Hematopoietic multipotent progenitor cell (in vitro differentiated cells): ENCODE measurements at regions not wholly inside any gene's neighbourhood (a gene's known extent, or its start where the extent isn't known, plus 50 kb on each side); places are given as distances from the start of the nearest gene placed in this dataset.
"Not testable (repeated sequence)": the region's sequence is repeated elsewhere in the genome, so short reads cannot be mapped to it uniquely, and the experiment has no call there.

ENCODE experiments used
- DNase-seq, 3 donors: peaks; one replicate each; pipeline ENCODE4 v3.0.0-alpha.2; 2011 to 2015; ENCODE audit warnings: low read depth in 2 of 3, low spot score in 2 of 3

- DNase-seq, result no peak
Observed at GRCh38 chr12:46629331-46630229, 196.2 kb downstream of the SLC38A4 start.

GRCh38 chr12:46628176-46628575 lies 197.6 kb downstream of the SLC38A4 start:
- DNase-seq, result no peak

- no peak for DNase-seq
Observed at GRCh38 chr12:46627686-46628085, 198.1 kb downstream of the SLC38A4 start.

- DNase-seq, result not testable (repeated sequence)
Observed at GRCh38 chr12:46619474-46619873, 206.3 kb downstream of the SLC38A4 start.

- DNase-seq, result not testable (repeated sequence)
Observed at GRCh38 chr12:46617737-46618136, 208.1 kb downstream of the SLC38A4 start.

GRCh38 chr12:46617167-46617566 lies 208.6 kb downstream of the SLC38A4 start:
- DNase-seq, result no peak

GRCh38 chr12:46610754-46611153 lies 215.0 kb downstream of the SLC38A4 start:
- no peak for DNase-seq

GRCh38 chr12:46609674-46610073 lies 216.1 kb downstream of the SLC38A4 start:
- no peak for DNase-seq

- DNase-seq, result peak in 1 of 3 donors; percentile 20
Observed at GRCh38 chr12:46609273-46609623, 216.5 kb downstream of the SLC38A4 start.

- DNase-seq, result no peak
Observed at GRCh38 chr12:46608431-46609272, 217.1 kb downstream of the SLC38A4 start.

- no peak for DNase-seq
Observed at GRCh38 chr12:46604684-46605083, 221.1 kb downstream of the SLC38A4 start.

GRCh38 chr12:46603776-46604456 lies 221.9 kb downstream of the SLC38A4 start:
- DNase-seq, result no peak

- no peak for DNase-seq
Observed at GRCh38 chr12:46602474-46602873, 223.3 kb downstream of the SLC38A4 start.

GRCh38 chr12:46590991-46591703 lies 218.6 kb upstream of the SLC38A2 start:
- no peak for DNase-seq

- peak in 2 of 3 donors; percentile 5 to 23 for DNase-seq
Observed at GRCh38 chr12:46585854-46586621, 213.5 kb upstream of the SLC38A2 start.

GRCh38 chr12:46584098-46584497 lies 211.5 kb upstream of the SLC38A2 start:
- not testable (repeated sequence) for DNase-seq

- not testable (repeated sequence) for DNase-seq
Observed at GRCh38 chr12:46581990-46582389, 209.4 kb upstream of the SLC38A2 start.

GRCh38 chr12:46580445-46580844 lies 207.9 kb upstream of the SLC38A2 start:
- no peak for DNase-seq

GRCh38 chr12:46579474-46579873 lies 206.9 kb upstream of the SLC38A2 start:
- no peak for DNase-seq
